Tibial artery (tissue), 4 donors: ENCODE measurements at regions not wholly inside any gene's neighbourhood (a gene's known extent, or its start where the extent isn't known, plus 50 kb on each side); places are given as distances from the start of the nearest gene placed in this dataset.
"Not testable (repeated sequence)": the region's sequence is repeated elsewhere in the genome, so short reads cannot be mapped to it uniquely, and the experiment has no call there.

ENCODE experiments used
- DNase-seq, 2 donors: peaks; one replicate each; pipeline ENCODE4 v3.0.0-alpha.2; 2019
- H3K27ac ChIP-seq, 2 donors: fragments of 200-600 bp; sonication (generic) in 1 of 2; 1 replicate in 1 of 2; 2 replicates in 1 of 2; pipeline ENCODE4 v1.5.1; 2018 to 2019; ENCODE audit warnings: mild to moderate bottlenecking in 1 of 2
- H3K27me3 ChIP-seq, 2 donors: fragments of 200-600 bp; sonication (generic) in 1 of 2; one replicate each; pipeline versions ENCODE4 v1.5.1 to v1.6.0; 2016 to 2019
- H3K36me3 ChIP-seq, 3 donors: fragments of 200-600 bp; sonication (generic) in 2 of 3; one replicate each; pipeline ENCODE4 v1.5.1; 2016 to 2019; ENCODE audit warnings: mild to moderate bottlenecking in 2 of 3
- H3K4me1 ChIP-seq, 4 donors: fragments of 200-600 bp; sonication (generic) in 2 of 4; 1 replicate in 3 of 4; 2 replicates in 1 of 4; pipeline ENCODE4 v1.5.1; 2016 to 2019
- H3K4me3 ChIP-seq, 2 donors: fragments of 200-600 bp; sonication (generic) in 1 of 2; 1 replicate in 1 of 2; 2 replicates in 1 of 2; pipeline ENCODE4 v1.5.1; 2018 to 2019; ENCODE audit warnings: mild to moderate bottlenecking in 2 of 2
- H3K9me3 ChIP-seq, 3 donors: fragments of 200-600 bp; sonication (generic) in 1 of 3; one replicate each; pipeline ENCODE4 v1.5.1; 2016 to 2019
- intact Hi-C: fragments of 100-400 bp; cut with DNase I; formaldehyde crosslinking; loops from one replicate; pipeline ENCODE4 v1.15.0; 2023; ENCODE audit warnings: low total_unique reads
- TF ChIP-seq, protein P1 (sequence below), 2 experiments: fragments of 200-600 bp in 1 of 2; fragments of 450-650 bp in 1 of 2; IDR thresholded peaks; one replicate each; pipeline ENCODE4 v1.5.1; 2017 to 2019; ENCODE audit warnings: antibody characterized with exemption in 2 of 2, mild to moderate bottlenecking in 1 of 2, moderate library complexity in 1 of 2

DNA sequence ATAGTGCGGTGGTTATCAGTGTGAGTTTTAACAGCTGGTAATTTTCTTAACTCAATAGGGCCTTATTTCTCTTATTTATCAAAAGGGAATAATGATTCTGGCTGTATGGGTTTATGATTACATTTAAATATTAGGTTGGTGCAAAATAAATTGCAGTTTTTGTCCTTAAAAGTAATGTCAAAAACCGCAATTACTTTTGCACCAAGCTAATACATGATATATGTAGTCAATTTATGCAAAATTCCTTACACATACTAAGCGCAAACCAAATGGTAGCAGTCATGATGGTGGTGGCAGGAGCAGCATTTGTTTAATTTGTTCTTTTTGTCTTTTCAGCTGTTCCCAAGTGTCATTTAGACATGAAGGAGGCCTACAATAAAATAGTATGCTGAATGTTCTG, 1777.1 kb downstream of the OLFM4 start:
- no peaks in the 10 kb centered on the region for H3K36me3 ChIP-seq
- H3K27ac ChIP-seq = no peak overlapping the region
- H3K4me1 ChIP-seq = no peaks in the 10 kb centered on the region
- intact Hi-C loops = no loop called here
- TF ChIP-seq, protein P1, sequence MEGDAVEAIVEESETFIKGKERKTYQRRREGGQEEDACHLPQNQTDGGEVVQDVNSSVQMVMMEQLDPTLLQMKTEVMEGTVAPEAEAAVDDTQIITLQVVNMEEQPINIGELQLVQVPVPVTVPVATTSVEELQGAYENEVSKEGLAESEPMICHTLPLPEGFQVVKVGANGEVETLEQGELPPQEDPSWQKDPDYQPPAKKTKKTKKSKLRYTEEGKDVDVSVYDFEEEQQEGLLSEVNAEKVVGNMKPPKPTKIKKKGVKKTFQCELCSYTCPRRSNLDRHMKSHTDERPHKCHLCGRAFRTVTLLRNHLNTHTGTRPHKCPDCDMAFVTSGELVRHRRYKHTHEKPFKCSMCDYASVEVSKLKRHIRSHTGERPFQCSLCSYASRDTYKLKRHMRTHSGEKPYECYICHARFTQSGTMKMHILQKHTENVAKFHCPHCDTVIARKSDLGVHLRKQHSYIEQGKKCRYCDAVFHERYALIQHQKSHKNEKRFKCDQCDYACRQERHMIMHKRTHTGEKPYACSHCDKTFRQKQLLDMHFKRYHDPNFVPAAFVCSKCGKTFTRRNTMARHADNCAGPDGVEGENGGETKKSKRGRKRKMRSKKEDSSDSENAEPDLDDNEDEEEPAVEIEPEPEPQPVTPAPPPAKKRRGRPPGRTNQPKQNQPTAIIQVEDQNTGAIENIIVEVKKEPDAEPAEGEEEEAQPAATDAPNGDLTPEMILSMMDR (IDR thresholded peaks at IDR 0.05) = no peak
- H3K9me3 ChIP-seq = no peaks in the 10 kb centered on the region
- H3K4me3 ChIP-seq = no peak overlapping the region
- H3K27me3 ChIP-seq = no peaks in the 10 kb centered on the region
- DNase-seq = no peak

DNA sequence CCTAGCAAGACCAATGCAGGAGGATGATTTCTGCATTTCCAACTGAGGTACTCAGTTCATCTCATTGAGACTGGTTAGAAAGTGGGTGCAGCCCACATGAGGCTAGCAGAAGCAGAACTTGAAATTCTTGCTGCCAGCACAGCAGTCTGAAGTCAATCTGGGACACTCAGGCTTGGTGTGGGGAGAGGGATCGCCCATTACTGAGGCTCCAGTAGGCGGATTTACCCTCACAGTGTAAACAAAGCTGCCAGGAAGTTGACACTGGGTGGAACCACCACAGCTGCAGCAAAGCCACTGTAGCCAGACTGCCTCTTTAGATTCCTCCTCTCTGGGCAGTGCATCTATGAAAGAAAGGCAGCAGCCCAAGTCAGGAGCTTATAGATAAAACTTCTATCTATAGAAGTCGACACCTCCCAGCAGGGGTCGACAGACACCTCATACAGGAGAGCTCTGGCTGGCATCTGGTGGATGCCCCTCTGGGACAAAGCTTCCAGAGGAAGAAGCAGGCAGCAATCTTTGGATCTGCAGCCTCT, 1793.4 kb downstream of the OLFM4 start:
- H3K4me1 ChIP-seq, H3K9me3 ChIP-seq, H3K27ac ChIP-seq, H3K36me3 ChIP-seq, H3K27me3 ChIP-seq, H3K4me3 ChIP-seq, DNase-seq, intact Hi-C loops: not testable (repeated sequence)

DNA sequence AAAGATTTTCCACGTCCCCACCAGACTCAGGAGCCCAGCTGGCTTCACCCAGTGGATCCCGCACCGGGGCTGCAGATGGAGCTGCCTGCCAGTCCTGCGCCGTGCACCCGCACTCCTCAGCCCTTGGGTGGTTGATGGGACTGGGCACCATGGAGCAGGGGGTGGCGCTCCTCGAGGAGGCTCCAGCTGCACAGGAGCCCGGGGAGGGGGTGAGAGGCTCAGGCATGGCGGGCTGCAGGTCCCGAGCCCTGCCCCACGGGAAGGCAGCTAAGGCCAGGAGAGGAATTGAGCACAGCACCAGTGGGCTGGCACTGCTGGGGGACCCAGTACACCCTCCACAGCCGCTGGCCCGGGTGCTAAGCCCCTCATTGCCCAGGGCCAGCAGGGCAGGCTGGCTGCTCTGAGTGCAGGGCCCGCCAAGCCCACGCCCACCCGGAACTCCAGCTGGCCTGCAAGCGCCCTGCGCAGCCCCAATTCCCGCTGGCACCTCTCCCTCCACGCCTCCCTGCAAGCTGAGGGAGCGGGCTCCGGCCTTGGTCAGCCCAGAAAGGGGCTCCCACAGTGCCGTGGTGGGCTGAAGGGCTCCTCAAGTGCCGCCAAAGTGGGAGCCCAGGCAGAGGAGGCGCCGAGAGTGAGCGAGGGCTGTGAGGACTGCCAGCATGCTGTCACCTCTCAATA, 1800.9 kb downstream of the OLFM4 start:
- H3K4me1 ChIP-seq, intact Hi-C loops, H3K36me3 ChIP-seq, H3K27me3 ChIP-seq, DNase-seq, H3K27ac ChIP-seq, H3K4me3 ChIP-seq, H3K9me3 ChIP-seq: not testable (repeated sequence)

DNA sequence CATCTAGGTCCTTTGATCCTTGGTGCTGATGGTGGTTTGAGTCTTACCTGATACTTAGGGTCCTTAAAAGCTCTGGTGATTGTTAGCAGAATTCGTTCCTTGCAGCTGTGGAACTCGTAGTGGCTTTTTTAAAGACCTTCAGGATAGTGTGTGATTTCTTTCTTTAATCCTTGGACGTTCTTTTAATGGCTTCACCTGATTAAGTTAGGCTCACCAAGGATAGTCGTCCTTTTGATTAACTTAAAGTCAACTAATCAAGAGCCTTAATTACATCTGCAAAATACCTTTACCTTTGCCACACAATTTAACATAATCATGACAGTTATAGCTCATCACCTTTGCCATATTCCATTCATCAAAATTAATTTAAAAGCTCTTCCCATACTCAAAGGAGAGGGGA, 1807.7 kb downstream of the OLFM4 start:
- TF ChIP-seq, protein P1 (IDR thresholded peaks at IDR 0.05) = no peak

DNA sequence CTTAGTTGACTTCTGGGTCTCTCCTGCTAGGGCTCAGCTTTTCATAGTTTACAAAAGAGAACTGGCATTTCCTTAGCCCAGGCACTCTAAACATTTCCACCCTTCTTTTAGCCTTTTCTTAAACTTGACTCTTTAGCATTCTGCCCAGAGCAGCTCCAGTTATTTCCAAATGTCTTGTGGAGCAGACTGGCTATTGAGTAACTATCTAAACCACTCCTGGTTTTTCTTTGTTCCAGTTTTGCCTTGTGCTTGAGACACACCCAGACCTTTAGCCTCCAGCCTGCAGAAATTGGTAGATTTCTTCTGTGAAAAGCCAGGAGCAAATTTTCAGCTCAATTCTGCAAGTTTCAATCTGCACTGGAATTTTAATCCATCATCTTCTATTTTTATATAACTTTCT, 1813.1 kb downstream of the OLFM4 start:
- TF ChIP-seq, protein P1 (IDR thresholded peaks at IDR 0.05) = no peak
- H3K4me3 ChIP-seq = no peak overlapping the region
- H3K27me3 ChIP-seq = no peaks in the 10 kb centered on the region
- H3K4me1 ChIP-seq = no peaks in the 10 kb centered on the region
- H3K9me3 ChIP-seq = no peaks in the 10 kb centered on the region
- H3K27ac ChIP-seq = no peak overlapping the region
- no peaks in the 10 kb centered on the region for H3K36me3 ChIP-seq
- no peak for DNase-seq
- intact Hi-C loops = no loop called here

More for the DNA sequence above, 1807.7 kb downstream of the OLFM4 start:
- no peak overlapping the region for H3K4me3 ChIP-seq
- no peaks in the 10 kb centered on the region for H3K9me3 ChIP-seq
- H3K4me1 ChIP-seq = no peaks in the 10 kb centered on the region
- no peaks in the 10 kb centered on the region for H3K36me3 ChIP-seq
- intact Hi-C loops = no loop called here
- no peaks in the 10 kb centered on the region for H3K27me3 ChIP-seq
- no peak overlapping the region for H3K27ac ChIP-seq
- no peak for DNase-seq

DNA sequence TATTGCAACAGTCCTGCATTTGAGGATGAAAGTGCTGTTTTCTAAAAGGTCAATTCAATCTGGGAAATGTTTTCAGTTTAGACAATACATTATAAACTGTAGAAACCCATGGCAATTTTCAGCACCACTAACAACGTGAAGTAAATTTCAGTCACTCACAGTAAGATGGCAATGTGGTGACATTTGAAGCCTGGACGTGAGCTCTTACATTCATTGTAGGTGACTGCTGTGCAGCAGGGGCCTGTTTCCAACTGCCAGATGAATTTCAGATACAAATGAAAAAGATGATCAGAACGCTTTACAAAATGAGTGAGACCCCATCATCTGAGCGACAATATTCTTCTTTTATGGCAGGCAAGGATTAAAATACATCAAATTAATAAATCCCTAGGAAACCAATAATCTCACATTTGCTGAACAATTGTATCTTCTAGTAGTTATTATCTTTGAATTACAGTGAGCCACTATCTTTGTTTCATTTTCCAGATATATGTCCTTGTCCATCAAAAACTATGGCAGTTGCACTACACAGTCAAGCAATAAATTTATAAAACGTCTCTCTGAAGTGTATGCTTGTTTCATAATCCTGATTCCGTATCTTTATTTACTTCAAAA, 1816.8 kb downstream of the OLFM4 start:
- Histone ChIP-seq H3K9me3 (no peaks in the 10 kb centered on the region), H3K36me3 (no peaks in the 10 kb centered on the region), H3K4me3 (no peak overlapping the region), H3K4me1 (no peaks in the 10 kb centered on the region), H3K27me3 (no peaks in the 10 kb centered on the region), H3K27ac (no peak overlapping the region)
- TF ChIP-seq, protein P1 (IDR thresholded peaks at IDR 0.05) = no peak
- intact Hi-C loops = no loop called here
- no peak for DNase-seq
